Left lung (tissue), 4 donors: ENCODE measurements at regions not wholly inside any gene's neighbourhood (a gene's known extent, or its start where the extent isn't known, plus 50 kb on each side); places are given as distances from the start of the nearest gene placed in this dataset.

Source experiments
- ATAC-seq: fragments of 200-7000 bp; cut with Tn5 transposase; one replicate; pipeline ENCODE4 v1.9.1; 2020; ENCODE audit warnings: moderate library complexity
- DNase-seq, 4 donors: peaks; one replicate each; pipeline ENCODE4 v3.0.0-alpha.2; 2013 to 2020
- H3K27ac ChIP-seq, 2 donors: fragments of 200-600 bp; sonication (generic) in 1 of 2; one replicate each; pipeline versions ENCODE4 v1.5.0 to v1.8.0; 2020 to 2021
- H3K27me3 ChIP-seq, 2 donors: fragments of 200-600 bp; sonication (generic) in 1 of 2; one replicate each; pipeline versions ENCODE4 v1.5.0 to v1.8.0; 2020 to 2021
- H3K36me3 ChIP-seq, 2 donors: fragments of 200-600 bp; sonication (generic) in 1 of 2; one replicate each; pipeline versions ENCODE4 v1.5.0 to v1.8.0; 2020 to 2021
- H3K4me1 ChIP-seq, 2 donors: fragments of 200-600 bp; one replicate each; pipeline ENCODE4 v1.8.0; 2021
- H3K4me3 ChIP-seq, 2 donors: fragments of 200-600 bp; sonication (generic) in 1 of 2; one replicate each; pipeline versions ENCODE4 v1.5.0 to v1.8.0; 2020 to 2021; ENCODE audit warnings: mild to moderate bottlenecking in 1 of 2
- H3K9me3 ChIP-seq, 2 donors: fragments of 200-600 bp; sonication (generic) in 1 of 2; one replicate each; pipeline versions ENCODE4 v1.5.0 to v1.8.0; 2020 to 2021
- CTCF ChIP-seq, 2 donors: fragments of 200-600 bp; sonication (generic) in 1 of 2; IDR thresholded peaks; one replicate each; pipeline versions ENCODE4 v1.5.0 to v1.8.0; 2021; ENCODE audit warnings: antibody characterized with exemption in 2 of 2
- intact Hi-C, 2 donors: fragments of 100-400 bp; cut with DNase I; formaldehyde crosslinking; loops; one replicate each; pipeline versions ENCODE4 v1.11.2 to v1.14.2; 2022
- donor health status: DM: no; HTN: yes; CAD: no.
- donor health status: DM: no; HTN: no; CAD: no.

GRCh38 chr1:104720741-104721140 lies 971.0 kb downstream of the AMY1C start:
- no peak for TF ChIP-seq CTCF (IDR thresholded peaks at IDR 0.05)
- Histone ChIP-seq H3K9me3 (peaks cover 0 to 11% of the 10 kb centered on the region in 2 donors), H3K36me3 (no peaks in the 10 kb centered on the region), H3K4me1 (no peaks in the 10 kb centered on the region), H3K27me3 (no peaks in the 10 kb centered on the region), H3K27ac (no peak overlapping the region), H3K4me3 (no peak overlapping the region)
- intact Hi-C loops, result no loop called here
- ATAC-seq (no peak), DNase-seq (no peak)

- Histone ChIP-seq H3K4me1 (no peaks in the 10 kb centered on the region), H3K27me3 (no peaks in the 10 kb centered on the region), H3K4me3 (no peak overlapping the region), H3K9me3 (peaks cover 0 to 10% of the 10 kb centered on the region in 2 donors), H3K36me3 (no peaks in the 10 kb centered on the region), H3K27ac (no peak overlapping the region)
- intact Hi-C loops, result no loop called here
- TF ChIP-seq CTCF (IDR thresholded peaks at IDR 0.05), result no peak
- DNase-seq (no peak), ATAC-seq (no peak)
Observed at GRCh38 chr1:104726917-104727316, 977.2 kb downstream of the AMY1C start.

GRCh38 chr1:104733866-104734265 lies 984.2 kb downstream of the AMY1C start:
- Histone ChIP-seq H3K9me3 (peaks cover 0 to 2% of the 10 kb centered on the region in 2 donors), H3K27ac (no peak overlapping the region), H3K4me1 (no peaks in the 10 kb centered on the region), H3K4me3 (no peak overlapping the region), H3K27me3 (no peaks in the 10 kb centered on the region), H3K36me3 (no peaks in the 10 kb centered on the region)
- DNase-seq, result no peak
- TF ChIP-seq CTCF (IDR thresholded peaks at IDR 0.05), result no peak
- intact Hi-C loops, result no loop called here
- peak; percentile 68 for ATAC-seq

GRCh38 chr1:104745875-104746274 lies 996.2 kb downstream of the AMY1C start:
- TF ChIP-seq CTCF (IDR thresholded peaks at IDR 0.05), result no peak
- Histone ChIP-seq H3K27me3 (no peaks in the 10 kb centered on the region), H3K27ac (no peak overlapping the region), H3K36me3 (no peaks in the 10 kb centered on the region), H3K4me3 (no peak overlapping the region), H3K4me1 (no peaks in the 10 kb centered on the region), H3K9me3 (no peaks in the 10 kb centered on the region)
- no peak for DNase-seq
- intact Hi-C loops, result no loop called here
- no peak for ATAC-seq

- no peak for TF ChIP-seq CTCF (IDR thresholded peaks at IDR 0.05)
- Histone ChIP-seq H3K36me3 (no peaks in the 10 kb centered on the region), H3K9me3 (no peaks in the 10 kb centered on the region), H3K27ac (no peak overlapping the region), H3K4me3 (no peak overlapping the region), H3K4me1 (no peaks in the 10 kb centered on the region), H3K27me3 (no peaks in the 10 kb centered on the region)
- intact Hi-C loops, result no loop called here
- no peak for DNase-seq
- no peak for ATAC-seq
Observed at GRCh38 chr1:104746994-104747393, 997.3 kb downstream of the AMY1C start.
